IPS-NIHi7 (cell line): ENCODE measurements at regions not wholly inside any gene's neighbourhood (a gene's known extent, or its start where the extent isn't known, plus 50 kb on each side); places are given as distances from the start of the nearest gene placed in this dataset.
"Not testable (repeated sequence)": the region's sequence is repeated elsewhere in the genome, so short reads cannot be mapped to it uniquely, and the experiment has no call there.

Experiments
- DNase-seq: peaks from one replicate; pipeline ENCODE4 v3.0.0; 2012; ENCODE audit warnings: mixed read lengths; ENCODE audit errors: extremely low spot score

DNA sequence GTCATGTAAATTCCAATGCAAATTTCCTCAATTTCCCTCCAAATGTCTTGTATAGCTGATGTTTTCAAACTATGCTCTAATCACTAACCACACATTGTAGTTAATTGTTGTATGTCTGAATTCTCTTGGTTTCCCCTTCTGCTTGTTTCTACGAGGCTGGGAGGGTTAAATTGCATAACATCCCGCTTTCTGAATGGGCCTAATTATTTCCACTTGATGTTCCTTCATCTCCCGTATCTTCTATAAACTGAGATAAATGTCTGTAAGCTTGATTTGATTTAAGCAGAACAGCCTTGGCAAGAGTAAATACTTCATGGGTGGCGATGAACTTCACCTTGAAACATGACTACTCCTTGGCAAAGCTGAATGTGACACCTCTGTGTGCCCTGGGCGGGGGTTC lies 72.2 kb downstream of the SERINC2 start:
- no peak for DNase-seq

DNA sequence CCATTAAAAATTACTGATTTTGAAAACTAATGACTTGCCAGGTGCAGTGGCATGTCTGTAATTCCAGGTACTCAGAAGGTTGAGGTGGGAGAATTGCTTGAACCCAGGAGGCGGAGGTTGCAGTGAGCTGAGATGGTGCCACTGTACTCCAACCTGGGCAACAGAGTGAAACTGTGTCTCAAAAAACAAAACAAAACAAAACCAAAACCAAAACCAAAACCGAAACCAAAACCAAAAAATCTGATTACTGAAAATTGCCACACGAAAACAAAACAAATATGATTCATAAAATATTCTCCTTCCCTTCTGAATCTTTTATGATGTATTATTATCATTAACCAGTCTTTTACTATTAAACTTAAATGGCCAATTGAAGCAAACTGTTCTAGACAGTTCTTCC lies 74.1 kb downstream of the SERINC2 start:
- no peak for DNase-seq

GRCh38 chr1:31487721-31488293 lies 74.8 kb downstream of the SERINC2 start:
- DNase-seq: no peak

DNA sequence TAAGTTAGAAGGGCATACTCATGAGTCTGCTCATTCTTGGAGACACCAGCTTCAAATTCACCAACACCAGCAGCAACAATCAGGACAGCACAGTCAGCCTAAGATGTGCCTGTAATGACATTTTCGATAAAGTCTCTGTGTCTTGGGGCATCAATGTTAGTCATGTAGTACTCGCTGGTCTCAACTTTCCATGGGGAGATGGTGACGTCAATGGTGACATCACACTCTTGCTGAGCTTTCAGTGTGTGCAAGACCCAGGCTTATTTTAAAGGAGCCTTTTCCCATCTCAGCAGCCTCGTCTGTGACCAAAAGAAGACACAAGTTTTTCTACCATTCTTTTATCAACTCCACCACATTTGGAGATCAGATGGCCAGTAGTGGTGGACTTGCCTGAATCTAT lies 75.5 kb downstream of the SERINC2 start:
- no peak for DNase-seq

GRCh38 chr1:31489575-31489974 lies 76.6 kb downstream of the SERINC2 start:
- not testable (repeated sequence) for DNase-seq

- DNase-seq: not testable (repeated sequence)
These were observed 77.6 kb downstream of the SERINC2 start for GRCh38 chr1:31490596-31490995.

DNA sequence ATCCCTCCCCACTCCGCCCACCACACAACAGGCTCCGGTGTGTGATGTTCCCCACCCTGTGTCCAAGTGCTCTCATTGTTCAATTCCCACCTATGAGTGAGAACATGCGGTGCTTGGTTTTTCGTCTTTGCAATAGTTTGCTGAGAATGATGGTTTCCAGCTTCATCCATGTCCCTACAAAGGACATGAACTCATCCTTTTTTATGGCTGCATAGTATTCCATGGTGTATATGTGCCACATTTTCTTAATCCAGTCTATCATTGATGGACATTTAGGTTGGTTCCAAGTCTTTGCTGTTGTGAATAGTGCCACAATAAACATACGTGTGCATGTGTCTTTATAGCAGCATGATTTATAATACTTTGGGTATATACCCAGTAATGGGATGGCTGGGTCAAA lies 81.0 kb upstream of the TINAGL1 start:
- not testable (repeated sequence) for DNase-seq

DNA sequence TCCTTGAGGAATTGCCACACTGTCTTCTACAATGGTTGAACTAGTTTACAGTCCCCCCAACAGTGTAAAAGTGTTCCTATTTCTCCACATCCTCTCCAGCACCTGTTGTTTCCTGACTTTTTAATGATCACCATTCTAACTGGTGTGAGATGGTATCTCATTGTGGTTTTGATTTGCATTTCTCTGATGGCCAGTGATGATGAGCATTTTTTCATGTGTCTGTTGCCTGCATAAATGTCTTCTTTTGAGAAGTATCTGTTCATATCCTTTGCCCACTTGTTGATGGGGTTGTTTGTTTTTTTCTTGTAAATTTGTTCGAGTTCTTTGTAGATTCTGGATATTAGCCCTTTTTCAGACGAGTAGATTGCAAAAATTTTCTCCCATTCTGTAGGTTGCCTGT lies 80.5 kb upstream of the TINAGL1 start:
- DNase-seq: not testable (repeated sequence)

- no peak for DNase-seq
These were observed 78.7 kb upstream of the TINAGL1 start for GRCh38 chr1:31497601-31498000.

GRCh38 chr1:31498376-31499040 lies 77.8 kb upstream of the TINAGL1 start:
- DNase-seq: no peak

DNA sequence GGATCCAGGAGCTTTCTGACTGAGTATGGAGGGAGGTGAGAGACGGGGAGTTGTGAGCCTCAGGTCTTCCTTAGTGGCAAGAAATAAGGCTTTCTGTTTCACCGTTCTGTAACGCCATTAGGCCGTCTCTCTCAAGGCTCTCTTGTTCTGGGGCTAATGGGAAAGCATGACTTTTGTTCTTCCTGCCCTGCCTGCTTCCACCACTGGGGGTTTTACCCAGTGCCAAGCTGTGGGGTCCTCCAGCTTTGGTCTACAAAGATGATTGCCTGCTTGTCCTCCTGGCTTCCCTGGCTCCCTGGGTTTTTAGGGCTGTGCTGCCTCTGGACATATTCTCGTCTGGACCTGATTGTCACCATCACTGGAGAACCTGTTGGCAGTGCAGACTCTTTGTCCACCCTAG lies 74.8 kb upstream of the TINAGL1 start:
- peak; percentile 46 for DNase-seq

DNA sequence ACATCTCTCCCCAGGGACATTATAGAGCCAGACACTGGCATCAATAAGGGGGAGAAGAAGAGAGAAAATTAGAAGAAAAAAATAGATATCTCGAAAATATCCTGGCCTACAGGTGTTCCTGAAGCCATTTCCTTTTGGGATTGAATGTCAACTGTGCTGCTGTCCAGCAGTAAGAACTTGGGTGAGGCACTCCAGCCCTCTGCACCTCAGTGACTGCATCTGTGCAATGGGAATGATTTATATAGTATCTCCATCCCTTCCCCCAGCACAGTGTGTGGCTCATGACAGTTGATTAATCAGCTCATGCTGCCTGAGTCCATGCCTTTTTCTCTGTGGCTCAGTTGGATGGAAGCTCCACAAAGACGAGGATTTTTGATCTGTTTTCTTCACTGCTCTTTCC lies 74.1 kb upstream of the TINAGL1 start:
- no peak for DNase-seq

- peak; percentile 77 for DNase-seq
These were observed 73.3 kb upstream of the TINAGL1 start for GRCh38 chr1:31502926-31503511.

DNA sequence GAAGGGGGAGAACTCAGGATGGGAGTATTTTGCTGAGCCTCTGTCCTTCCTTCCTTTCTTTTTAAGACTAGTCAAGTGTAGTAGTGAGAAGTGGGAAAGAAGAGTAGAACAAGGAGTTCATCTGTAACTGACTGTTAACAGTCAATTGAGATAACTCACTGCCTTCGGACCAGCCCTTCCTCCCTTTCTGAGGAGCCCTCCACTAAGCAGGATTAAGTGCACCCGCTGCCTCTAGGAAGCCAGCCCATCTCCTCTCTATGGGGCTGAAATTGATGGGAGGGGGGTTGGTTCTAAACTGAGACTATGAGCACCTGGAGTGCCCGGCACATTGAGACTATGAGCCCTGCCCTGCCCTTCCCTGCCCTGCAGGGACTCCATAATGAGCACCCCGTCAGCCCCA lies 72.7 kb upstream of the TINAGL1 start:
- peak; percentile 34 for DNase-seq

DNA sequence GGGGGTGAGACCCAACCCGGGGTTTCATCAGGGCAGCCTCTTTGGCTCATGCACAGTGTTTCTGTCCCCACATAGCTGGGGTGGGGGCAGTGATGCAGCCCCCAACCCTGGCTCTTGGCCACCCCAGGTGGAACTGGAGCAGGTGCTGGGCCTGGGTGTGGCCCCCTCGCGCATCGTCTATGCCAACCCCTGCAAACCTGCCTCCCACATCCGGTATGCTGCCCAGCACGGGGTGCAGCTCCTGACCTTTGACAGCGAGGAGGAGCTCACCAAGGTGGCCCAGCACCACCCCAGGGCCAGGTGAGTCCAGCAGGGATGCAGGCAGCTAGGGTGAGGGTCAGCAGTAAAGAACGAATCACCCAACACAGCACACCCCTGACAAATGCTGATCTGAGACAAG lies 72.3 kb upstream of the TINAGL1 start:
- DNase-seq: no peak

GRCh38 chr1:31505911-31506497 lies 70.3 kb upstream of the TINAGL1 start:
- DNase-seq: no peak

GRCh38 chr1:31507221-31507620 lies 69.1 kb upstream of the TINAGL1 start:
- no peak for DNase-seq

GRCh38 chr1:31507676-31508530 lies 68.4 kb upstream of the TINAGL1 start:
- peak; percentile 54 for DNase-seq

DNA sequence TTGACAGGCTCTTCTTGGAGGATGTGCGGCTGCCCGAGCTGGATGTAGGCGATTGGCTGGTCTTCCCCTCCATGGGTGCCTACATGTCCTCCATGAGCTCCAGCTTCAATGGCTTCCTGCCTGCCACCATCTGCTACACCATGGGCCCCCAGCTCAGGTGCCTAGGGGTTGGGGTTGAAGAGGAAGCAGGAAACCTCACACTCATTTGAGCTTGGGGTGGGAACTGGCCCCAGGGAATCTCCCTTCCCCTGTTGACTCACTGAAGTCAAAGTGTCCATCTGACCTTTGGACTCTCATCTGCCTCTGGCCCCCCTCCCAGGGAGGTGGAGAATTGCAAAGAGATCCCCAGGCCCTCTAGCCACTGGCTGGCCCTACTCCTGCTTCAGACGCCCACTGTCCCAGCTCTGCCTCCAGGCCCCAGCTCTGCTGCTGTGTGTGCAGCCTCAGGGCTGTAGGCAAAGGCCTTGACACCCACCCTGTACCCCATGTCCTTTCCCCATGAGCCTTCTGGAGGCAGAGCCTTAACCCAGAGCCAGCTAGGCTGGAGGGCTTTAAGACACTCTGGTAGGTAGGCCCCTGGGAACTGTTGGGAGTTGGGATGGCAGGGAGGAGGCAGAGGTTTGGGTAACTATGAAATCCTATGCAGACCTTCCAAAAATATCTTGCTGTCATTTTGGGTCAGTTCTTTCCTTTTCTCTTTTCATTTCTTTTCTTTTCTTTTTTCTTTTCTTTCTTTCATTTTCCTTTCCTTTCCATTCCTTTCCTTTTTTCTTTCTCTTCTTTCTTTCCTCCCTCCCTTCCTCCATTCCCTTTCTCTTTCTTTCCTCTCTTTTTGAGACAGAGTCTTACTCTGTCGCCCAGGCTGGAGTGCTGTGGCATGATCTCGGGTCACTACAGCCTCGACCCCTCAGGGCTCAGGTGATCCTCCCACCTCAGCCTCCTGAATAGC lies 66.9 kb upstream of the TINAGL1 start:
- DNase-seq: no peak

DNA sequence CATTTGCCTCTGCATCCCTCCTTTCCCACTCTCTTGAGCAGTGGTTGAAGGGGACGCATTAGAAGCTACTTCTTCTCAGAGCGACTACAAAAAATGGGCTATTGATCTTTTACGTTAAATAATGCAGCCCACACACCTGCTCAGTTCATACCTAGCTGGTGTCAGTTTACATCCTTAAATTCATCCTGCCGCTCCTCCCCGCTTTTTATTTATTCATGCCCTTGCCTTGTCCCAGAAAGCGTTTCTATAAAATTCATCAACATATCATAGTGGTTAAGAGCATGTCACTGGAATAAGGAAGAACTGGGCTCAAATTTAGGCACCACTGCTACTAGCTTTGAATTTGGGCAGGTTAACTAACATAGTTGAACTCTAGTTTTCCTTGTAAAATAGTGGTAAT lies 66.0 kb upstream of the TINAGL1 start:
- no peak for DNase-seq
